Neural crest cell (in vitro differentiated cells): ENCODE measurements at regions not wholly inside any gene's neighbourhood (a gene's known extent, or its start where the extent isn't known, plus 50 kb on each side); places are given as distances from the start of the nearest gene placed in this dataset.

Experiments
- DNase-seq: peaks from one replicate; pipeline ENCODE4 v3.0.0; 2021; ENCODE audit warnings: low read depth, mixed read lengths, low spot score
- H3K27ac Mint-ChIP-seq: one replicate; pipeline ENCODE4 v1.8.0; 2021; ENCODE audit warnings: mild to moderate bottlenecking, mixed read lengths; ENCODE audit not compliant: unreplicated experiment
- H3K27me3 Mint-ChIP-seq: 2 replicates; pipeline ENCODE4 v1.8.0; 2021; ENCODE audit warnings: low read depth, mild to moderate bottlenecking, mixed read lengths
- H3K36me3 Mint-ChIP-seq: 2 replicates; pipeline ENCODE4 v1.8.0; 2021; ENCODE audit warnings: low read depth, mild to moderate bottlenecking, mixed read lengths
- H3K4me1 Mint-ChIP-seq: 2 replicates; pipeline ENCODE4 v1.8.0; 2021; ENCODE audit warnings: mixed read lengths
- H3K4me3 Mint-ChIP-seq: one replicate; pipeline ENCODE4 v1.8.0; 2021; ENCODE audit warnings: mild to moderate bottlenecking, mixed read lengths
- H3K9me3 Mint-ChIP-seq: 2 replicates; pipeline ENCODE4 v1.8.0; 2021; ENCODE audit warnings: mixed read lengths
- TF ChIP-seq, protein P1 (sequence below): fragments of 200-600 bp; sonication (generic); conservative IDR thresholded peaks from 2 replicates; pipeline ENCODE4 v1.5.0; 2021; ENCODE audit warnings: antibody characterized with exemption, mild to moderate bottlenecking

DNA sequence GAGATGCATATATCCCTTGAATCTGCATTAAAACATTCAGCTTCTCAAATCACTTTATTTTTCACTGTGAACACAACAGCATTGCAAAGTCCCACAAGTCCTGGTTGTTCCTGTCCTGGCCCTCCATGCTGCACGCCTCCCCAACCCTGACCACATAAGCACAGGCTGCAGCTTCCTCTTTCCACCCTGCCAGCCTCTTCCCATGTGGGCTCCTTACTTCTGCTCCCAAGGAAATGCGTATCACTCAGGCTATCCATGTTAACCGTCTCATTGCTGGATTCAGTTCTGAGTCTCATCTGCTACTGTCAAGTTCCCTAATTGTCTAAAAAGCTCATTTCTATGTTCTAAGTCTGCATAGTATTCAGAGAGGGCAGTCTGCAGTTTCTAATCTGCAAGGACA is 89.7 kb upstream of the ZPBP start:
- no peaks in the 10 kb centered on the region for H3K27me3 Mint-ChIP-seq
- H3K36me3 Mint-ChIP-seq, result no peaks in the 10 kb centered on the region
- TF ChIP-seq, protein P1, sequence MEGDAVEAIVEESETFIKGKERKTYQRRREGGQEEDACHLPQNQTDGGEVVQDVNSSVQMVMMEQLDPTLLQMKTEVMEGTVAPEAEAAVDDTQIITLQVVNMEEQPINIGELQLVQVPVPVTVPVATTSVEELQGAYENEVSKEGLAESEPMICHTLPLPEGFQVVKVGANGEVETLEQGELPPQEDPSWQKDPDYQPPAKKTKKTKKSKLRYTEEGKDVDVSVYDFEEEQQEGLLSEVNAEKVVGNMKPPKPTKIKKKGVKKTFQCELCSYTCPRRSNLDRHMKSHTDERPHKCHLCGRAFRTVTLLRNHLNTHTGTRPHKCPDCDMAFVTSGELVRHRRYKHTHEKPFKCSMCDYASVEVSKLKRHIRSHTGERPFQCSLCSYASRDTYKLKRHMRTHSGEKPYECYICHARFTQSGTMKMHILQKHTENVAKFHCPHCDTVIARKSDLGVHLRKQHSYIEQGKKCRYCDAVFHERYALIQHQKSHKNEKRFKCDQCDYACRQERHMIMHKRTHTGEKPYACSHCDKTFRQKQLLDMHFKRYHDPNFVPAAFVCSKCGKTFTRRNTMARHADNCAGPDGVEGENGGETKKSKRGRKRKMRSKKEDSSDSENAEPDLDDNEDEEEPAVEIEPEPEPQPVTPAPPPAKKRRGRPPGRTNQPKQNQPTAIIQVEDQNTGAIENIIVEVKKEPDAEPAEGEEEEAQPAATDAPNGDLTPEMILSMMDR, result no peak
- H3K4me1 Mint-ChIP-seq, result no peaks in the 10 kb centered on the region
- no peak overlapping the region for H3K4me3 Mint-ChIP-seq
- H3K27ac Mint-ChIP-seq, result no peak overlapping the region
- DNase-seq, result no peak
- no peaks in the 10 kb centered on the region for H3K9me3 Mint-ChIP-seq

DNA sequence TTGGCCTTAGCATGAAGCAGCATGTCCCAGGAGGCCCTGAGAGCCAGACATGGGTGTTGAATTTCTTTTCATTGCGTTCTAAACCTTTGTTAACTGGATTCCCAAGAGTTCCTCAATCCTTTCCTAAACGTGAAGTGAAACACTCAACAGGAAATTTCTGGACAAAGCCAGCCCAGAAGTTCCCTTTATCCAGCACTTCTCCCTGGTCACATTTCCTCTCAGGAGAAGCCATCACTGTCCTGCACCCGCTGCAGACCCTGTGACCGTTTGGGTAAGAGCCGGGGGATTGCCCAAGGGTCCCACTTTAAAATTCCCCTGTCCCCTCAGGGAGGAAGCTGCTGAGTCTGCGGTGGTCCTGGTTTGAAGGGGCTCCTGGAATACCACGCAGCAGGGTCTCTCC is 88.0 kb upstream of the ZPBP start:
- no peak overlapping the region for H3K27ac Mint-ChIP-seq
- H3K36me3 Mint-ChIP-seq, result no peaks in the 10 kb centered on the region
- TF ChIP-seq, protein P1, result no peak
- no peak overlapping the region for H3K4me3 Mint-ChIP-seq
- no peaks in the 10 kb centered on the region for H3K27me3 Mint-ChIP-seq
- no peaks in the 10 kb centered on the region for H3K9me3 Mint-ChIP-seq
- DNase-seq, result no peak
- H3K4me1 Mint-ChIP-seq, result no peaks in the 10 kb centered on the region

- Mint-ChIP-seq H3K4me1 (no peaks in the 10 kb centered on the region), H3K27me3 (no peaks in the 10 kb centered on the region), H3K36me3 (no peaks in the 10 kb centered on the region), H3K9me3 (no peaks in the 10 kb centered on the region), H3K27ac (no peak overlapping the region), H3K4me3 (no peak overlapping the region)
- TF ChIP-seq, protein P1, result no peak
- no peak for DNase-seq
Measured at GRCh38 chr7:50178166-50178565, 85.1 kb upstream of the ZPBP start.

DNA sequence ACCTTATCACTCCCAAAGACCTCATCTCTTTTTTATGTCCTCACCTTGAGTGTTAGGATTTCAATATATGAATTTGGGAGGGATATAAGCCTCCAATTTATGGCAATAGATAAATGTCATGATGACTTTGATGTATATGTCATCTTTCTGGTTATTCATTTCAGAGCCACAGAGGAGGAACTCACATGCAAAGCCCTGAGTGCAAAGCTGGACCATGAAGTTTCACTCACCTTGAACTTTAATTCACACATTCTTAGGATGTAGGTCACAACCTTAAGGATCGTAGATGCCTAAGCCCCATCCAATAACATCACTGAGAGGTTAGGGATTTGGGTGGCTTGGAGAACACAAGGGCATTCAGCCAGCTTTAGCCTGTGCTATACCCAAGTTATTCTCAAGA is 81.9 kb upstream of the ZPBP start:
- TF ChIP-seq, protein P1, result no peak
- H3K27me3 Mint-ChIP-seq, result peaks cover 5% of the 10 kb centered on the region
- no peak overlapping the region for H3K27ac Mint-ChIP-seq
- no peak overlapping the region for H3K4me3 Mint-ChIP-seq
- no peaks in the 10 kb centered on the region for H3K36me3 Mint-ChIP-seq
- H3K4me1 Mint-ChIP-seq, result no peaks in the 10 kb centered on the region
- no peaks in the 10 kb centered on the region for H3K9me3 Mint-ChIP-seq
- DNase-seq, result no peak

GRCh38 chr7:50166997-50167965 is 74.2 kb upstream of the ZPBP start:
- no peak for DNase-seq
- Mint-ChIP-seq H3K36me3 (no peaks in the 10 kb centered on the region), H3K27ac (peak overlapping the region; percentile 50), H3K4me1 (no peaks in the 10 kb centered on the region), H3K27me3 (no peaks in the 10 kb centered on the region), H3K9me3 (no peaks in the 10 kb centered on the region), H3K4me3 (no peak overlapping the region)
- TF ChIP-seq, protein P1, result no peak
